K562 (cell line): ENCODE measurements at regions not wholly inside any gene's neighbourhood (a gene's known extent, or its start where the extent isn't known, plus 50 kb on each side); places are given as distances from the start of the nearest gene placed in this dataset.

Experiments
- ASH1L ChIP-seq: fragments of 450-650 bp; IDR thresholded peaks from 2 replicates; pipeline ENCODE4 v1.6.1; 2018; ENCODE audit warnings: borderline replicate concordance, mild to moderate bottlenecking, low read depth; ENCODE audit not compliant: partially characterized antibody
- ATF7 ChIP-seq: fragments of 450-650 bp; IDR thresholded peaks from 2 replicates; pipeline ENCODE4 v1.7.1; 2014; ENCODE audit warnings: mild to moderate bottlenecking, moderate library complexity
- EGR1 ChIP-seq: fragments of 450-650 bp; conservative IDR thresholded peaks from 2 replicates; pipeline ENCODE4 v1.6.1; 2017; ENCODE audit warnings: mild to moderate bottlenecking
- ELF4 ChIP-seq: fragments of 450-650 bp; formaldehyde crosslinking; IDR thresholded peaks from 2 replicates; pipeline ENCODE4 v1.4.0; 2022; ENCODE audit warnings: missing genetic modification characterization
- HDAC6 ChIP-seq: IDR thresholded peaks from 2 replicates; pipeline ENCODE4 v1.6.1; 2012; ENCODE audit warnings: low read depth, mild to moderate bottlenecking, control low read depth, inconsistent platforms, low read length, moderate library complexity
- MEIS2 ChIP-seq: fragments of 450-650 bp; IDR thresholded peaks from 2 replicates; pipeline ENCODE4 v1.6.1; 2014; ENCODE audit warnings: mild to moderate bottlenecking; ENCODE audit not compliant: partially characterized antibody
- RBM17 ChIP-seq: fragments of 200-400 bp; formaldehyde crosslinking; IDR thresholded peaks from 2 replicates; pipeline ENCODE4 v1.6.1; 2017; ENCODE audit warnings: low read depth, mild to moderate bottlenecking, low read length, borderline replicate concordance
- SLC30A9 ChIP-seq: fragments of 250-450 bp; sonication (Bioruptor Pico); IDR thresholded peaks from 2 replicates; pipeline ENCODE4 v1.8.0; 2022; ENCODE audit warnings: mild to moderate bottlenecking, moderate library complexity
- SREBF1 ChIP-seq: fragments of 150-350 bp; IDR thresholded peaks from 2 replicates; pipeline ENCODE4 v1.6.1; 2014; ENCODE audit warnings: antibody characterized with exemption, low read depth, low read length, borderline replicate concordance
- TCFL5 ChIP-seq: fragments of 250-450 bp; sonication (Bioruptor Pico); conservative IDR thresholded peaks from 2 replicates; pipeline ENCODE4 v1.6.1; 2021; ENCODE audit warnings: mild to moderate bottlenecking, moderate library complexity, matching md5 sums
- ZNF561 ChIP-seq: fragments of 450-650 bp; formaldehyde crosslinking; conservative IDR thresholded peaks from 2 replicates; pipeline ENCODE4 v1.4.0; 2020; ENCODE audit warnings: mild to moderate bottlenecking, moderate library complexity
- TF ChIP-seq, protein P1 (sequence below): fragments of 250-450 bp; sonication (Bioruptor Pico); IDR thresholded peaks from 2 replicates; pipeline ENCODE4 v1.4.0; 2020
- TF ChIP-seq, protein P2 (sequence below): fragments of 250-450 bp; sonication (Bioruptor Pico); IDR thresholded peaks from 2 replicates; pipeline ENCODE4 v1.8.0; 2022; ENCODE audit warnings: inconsistent platforms
- TF ChIP-seq, protein P3 (sequence below): IDR thresholded peaks from 2 replicates; pipeline ENCODE4 v1.6.1; 2014; ENCODE audit warnings: antibody characterized with exemption

DNA sequence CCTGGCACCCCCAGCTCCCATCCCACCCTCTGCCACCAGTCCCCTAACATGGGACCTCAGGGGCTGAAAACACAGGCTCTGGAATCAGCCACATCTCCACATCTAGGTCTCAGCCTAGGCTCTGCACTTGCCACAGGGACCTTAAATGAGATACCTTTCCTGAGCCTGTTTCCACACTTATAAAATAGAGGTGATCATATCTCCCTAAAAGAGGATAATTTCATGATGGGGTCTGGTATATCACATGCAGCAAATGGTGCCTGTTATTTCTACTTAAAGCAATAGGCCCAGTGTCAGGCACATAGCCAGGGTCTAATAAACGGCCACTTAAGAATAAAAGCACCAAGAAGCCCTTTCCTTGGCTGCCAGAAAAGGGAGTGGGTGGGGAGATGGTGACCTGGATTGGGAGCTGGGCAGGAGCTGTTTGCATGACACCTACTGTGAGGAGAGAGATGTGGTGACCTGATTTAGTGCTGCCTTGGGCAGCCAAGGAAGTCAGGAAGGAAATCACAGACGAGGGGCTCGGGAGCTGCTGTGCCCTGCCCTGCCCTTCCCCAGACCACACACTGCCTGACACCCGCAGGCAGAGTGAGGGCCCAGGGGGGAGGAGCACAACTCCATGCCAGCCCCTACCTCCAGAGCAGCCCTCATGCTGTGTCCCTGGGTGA, 71.2 kb downstream of the IRF2BPL start (continued):
- TF ChIP-seq, protein P1, sequence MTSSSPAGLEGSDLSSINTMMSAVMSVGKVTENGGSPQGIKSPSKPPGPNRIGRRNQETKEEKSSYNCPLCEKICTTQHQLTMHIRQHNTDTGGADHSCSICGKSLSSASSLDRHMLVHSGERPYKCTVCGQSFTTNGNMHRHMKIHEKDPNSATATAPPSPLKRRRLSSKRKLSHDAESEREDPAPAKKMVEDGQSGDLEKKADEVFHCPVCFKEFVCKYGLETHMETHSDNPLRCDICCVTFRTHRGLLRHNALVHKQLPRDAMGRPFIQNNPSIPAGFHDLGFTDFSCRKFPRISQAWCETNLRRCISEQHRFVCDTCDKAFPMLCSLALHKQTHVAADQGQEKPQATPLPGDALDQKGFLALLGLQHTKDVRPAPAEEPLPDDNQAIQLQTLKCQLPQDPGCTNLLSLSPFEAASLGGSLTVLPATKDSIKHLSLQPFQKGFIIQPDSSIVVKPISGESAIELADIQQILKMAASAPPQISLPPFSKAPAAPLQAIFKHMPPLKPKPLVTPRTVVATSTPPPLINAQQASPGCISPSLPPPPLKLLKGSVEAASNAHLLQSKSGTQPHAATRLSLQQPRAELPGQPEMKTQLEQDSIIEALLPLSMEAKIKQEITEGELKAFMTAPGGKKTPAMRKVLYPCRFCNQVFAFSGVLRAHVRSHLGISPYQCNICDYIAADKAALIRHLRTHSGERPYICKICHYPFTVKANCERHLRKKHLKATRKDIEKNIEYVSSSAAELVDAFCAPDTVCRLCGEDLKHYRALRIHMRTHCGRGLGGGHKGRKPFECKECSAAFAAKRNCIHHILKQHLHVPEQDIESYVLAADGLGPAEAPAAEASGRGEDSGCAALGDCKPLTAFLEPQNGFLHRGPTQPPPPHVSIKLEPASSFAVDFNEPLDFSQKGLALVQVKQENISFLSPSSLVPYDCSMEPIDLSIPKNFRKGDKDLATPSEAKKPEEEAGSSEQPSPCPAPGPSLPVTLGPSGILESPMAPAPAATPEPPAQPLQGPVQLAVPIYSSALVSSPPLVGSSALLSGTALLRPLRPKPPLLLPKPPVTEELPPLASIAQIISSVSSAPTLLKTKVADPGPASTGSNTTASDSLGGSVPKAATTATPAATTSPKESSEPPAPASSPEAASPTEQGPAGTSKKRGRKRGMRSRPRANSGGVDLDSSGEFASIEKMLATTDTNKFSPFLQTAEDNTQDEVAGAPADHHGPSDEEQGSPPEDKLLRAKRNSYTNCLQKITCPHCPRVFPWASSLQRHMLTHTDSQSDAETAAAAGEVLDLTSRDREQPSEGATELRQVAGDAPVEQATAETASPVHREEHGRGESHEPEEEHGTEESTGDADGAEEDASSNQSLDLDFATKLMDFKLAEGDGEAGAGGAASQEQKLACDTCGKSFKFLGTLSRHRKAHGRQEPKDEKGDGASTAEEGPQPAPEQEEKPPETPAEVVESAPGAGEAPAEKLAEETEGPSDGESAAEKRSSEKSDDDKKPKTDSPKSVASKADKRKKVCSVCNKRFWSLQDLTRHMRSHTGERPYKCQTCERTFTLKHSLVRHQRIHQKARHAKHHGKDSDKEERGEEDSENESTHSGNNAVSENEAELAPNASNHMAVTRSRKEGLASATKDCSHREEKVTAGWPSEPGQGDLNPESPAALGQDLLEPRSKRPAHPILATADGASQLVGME = no peak
- no peak for TF ChIP-seq ATF7
- TF ChIP-seq MEIS2 = peak; percentile 27
- no peak for TF ChIP-seq ZNF561 (CRISPR knock-in tag)
- TF ChIP-seq EGR1 = peak; percentile 42; the same call in 1 of the 2 replicates
- TF ChIP-seq ELF4 (CRISPR knock-in tag) = no peak
- TF ChIP-seq, protein P2, sequence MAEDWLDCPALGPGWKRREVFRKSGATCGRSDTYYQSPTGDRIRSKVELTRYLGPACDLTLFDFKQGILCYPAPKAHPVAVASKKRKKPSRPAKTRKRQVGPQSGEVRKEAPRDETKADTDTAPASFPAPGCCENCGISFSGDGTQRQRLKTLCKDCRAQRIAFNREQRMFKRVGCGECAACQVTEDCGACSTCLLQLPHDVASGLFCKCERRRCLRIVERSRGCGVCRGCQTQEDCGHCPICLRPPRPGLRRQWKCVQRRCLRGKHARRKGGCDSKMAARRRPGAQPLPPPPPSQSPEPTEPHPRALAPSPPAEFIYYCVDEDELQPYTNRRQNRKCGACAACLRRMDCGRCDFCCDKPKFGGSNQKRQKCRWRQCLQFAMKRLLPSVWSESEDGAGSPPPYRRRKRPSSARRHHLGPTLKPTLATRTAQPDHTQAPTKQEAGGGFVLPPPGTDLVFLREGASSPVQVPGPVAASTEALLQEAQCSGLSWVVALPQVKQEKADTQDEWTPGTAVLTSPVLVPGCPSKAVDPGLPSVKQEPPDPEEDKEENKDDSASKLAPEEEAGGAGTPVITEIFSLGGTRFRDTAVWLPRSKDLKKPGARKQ = no peak
- TF ChIP-seq TCFL5 (CRISPR knock-in tag) = no peak
- no peak for TF ChIP-seq SREBF1
- TF ChIP-seq, protein P3, sequence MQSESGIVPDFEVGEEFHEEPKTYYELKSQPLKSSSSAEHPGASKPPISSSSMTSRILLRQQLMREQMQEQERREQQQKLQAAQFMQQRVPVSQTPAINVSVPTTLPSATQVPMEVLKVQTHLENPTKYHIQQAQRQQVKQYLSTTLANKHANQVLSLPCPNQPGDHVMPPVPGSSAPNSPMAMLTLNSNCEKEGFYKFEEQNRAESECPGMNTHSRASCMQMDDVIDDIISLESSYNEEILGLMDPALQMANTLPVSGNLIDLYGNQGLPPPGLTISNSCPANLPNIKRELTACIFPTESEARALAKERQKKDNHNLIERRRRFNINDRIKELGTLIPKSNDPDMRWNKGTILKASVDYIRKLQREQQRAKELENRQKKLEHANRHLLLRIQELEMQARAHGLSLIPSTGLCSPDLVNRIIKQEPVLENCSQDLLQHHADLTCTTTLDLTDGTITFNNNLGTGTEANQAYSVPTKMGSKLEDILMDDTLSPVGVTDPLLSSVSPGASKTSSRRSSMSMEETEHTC = no peak
- TF ChIP-seq ASH1L = no peak
- TF ChIP-seq RBM17 = no peak
- no peak for TF ChIP-seq HDAC6
- no peak for TF ChIP-seq SLC30A9 (CRISPR knock-in tag)
